ENCODE measurements at regions not wholly inside any gene's neighbourhood (a gene's known extent, or its start where the extent isn't known, plus 50 kb on each side); places are given as distances from the start of the nearest gene placed in this dataset.

- H3K4me3 Mint-ChIP-seq, result no peak overlapping the region
- H3K4me1 Mint-ChIP-seq (ENCODE audit: low read depth), result peaks cover 4% of the 10 kb centered on the region
- H3K9me3 Mint-ChIP-seq, result peaks cover 2% of the 10 kb centered on the region
- no peak overlapping the region for H3K27ac Mint-ChIP-seq
- no peaks in the 10 kb centered on the region for H3K36me3 Mint-ChIP-seq (ENCODE audit: low read depth)
- peaks cover 3% of the 10 kb centered on the region for H3K27me3 Mint-ChIP-seq (ENCODE audit: low read depth)
Observed at GRCh38 chr13:75231235-75231634, 250.7 kb downstream of the TBC1D4 start.

GRCh38 chr13:75226733-75227435 lies 255.1 kb downstream of the TBC1D4 start:
- no peak overlapping the region for H3K27ac Mint-ChIP-seq
- no peak overlapping the region for H3K4me3 Mint-ChIP-seq
- H3K4me1 Mint-ChIP-seq (ENCODE audit: low read depth), result peaks cover 4% of the 10 kb centered on the region
- peaks cover 3% of the 10 kb centered on the region for H3K27me3 Mint-ChIP-seq (ENCODE audit: low read depth)
- no peaks in the 10 kb centered on the region for H3K36me3 Mint-ChIP-seq (ENCODE audit: low read depth)
- peaks cover 2% of the 10 kb centered on the region for H3K9me3 Mint-ChIP-seq

- H3K27me3 Mint-ChIP-seq (ENCODE audit: low read depth), result peaks cover 3% of the 10 kb centered on the region
- H3K4me1 Mint-ChIP-seq (ENCODE audit: low read depth), result peaks cover 4% of the 10 kb centered on the region
- no peak overlapping the region for H3K4me3 Mint-ChIP-seq
- no peaks in the 10 kb centered on the region for H3K36me3 Mint-ChIP-seq (ENCODE audit: low read depth)
- H3K9me3 Mint-ChIP-seq, result peaks cover 2% of the 10 kb centered on the region
- no peak overlapping the region for H3K27ac Mint-ChIP-seq
Observed at GRCh38 chr13:75226092-75226491, 255.9 kb downstream of the TBC1D4 start.

DNA sequence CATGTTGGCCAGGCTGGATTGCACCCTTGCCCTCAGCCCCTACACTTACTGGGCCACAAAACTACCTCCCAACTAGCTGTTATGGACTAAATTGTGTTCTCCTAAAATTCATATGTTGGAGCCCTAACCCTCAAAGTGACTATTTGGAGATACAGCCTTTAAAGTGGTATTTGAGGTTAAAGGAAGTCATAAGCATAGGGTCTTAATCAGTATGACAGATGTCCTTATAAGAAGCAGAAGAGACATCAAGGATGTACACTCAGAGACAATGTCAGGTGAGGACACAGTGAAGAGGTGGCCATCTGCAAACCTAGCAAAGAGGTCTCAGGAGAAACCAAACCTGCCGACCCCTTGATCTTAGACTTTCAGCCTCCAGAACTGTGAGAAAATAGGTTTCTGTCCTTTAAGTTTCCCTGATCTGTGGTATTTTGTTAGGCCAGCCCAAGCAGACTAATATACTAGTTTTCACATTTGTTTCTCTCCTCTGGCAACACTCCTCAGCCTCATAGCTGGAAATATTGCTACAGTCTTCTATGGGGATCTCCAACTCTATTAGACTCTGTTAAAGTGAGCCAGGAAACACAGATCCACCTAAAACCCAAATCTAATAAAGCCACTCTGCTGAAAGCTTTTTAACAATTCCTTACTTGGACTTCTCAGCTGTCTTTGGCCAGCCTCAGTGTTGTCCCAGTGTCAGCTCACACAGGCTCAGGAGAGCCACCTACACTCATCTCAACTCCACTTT lies 256.5 kb downstream of the TBC1D4 start:
- Mint-ChIP-seq H3K4me1 (ENCODE audit: low read depth) (peaks cover 4% of the 10 kb centered on the region), H3K27me3 (ENCODE audit: low read depth) (no peaks in the 10 kb centered on the region), H3K36me3 (ENCODE audit: low read depth) (no peaks in the 10 kb centered on the region), H3K9me3 (no peaks in the 10 kb centered on the region), H3K27ac (no peak overlapping the region), H3K4me3 (no peak overlapping the region)

GRCh38 chr13:75224053-75224742 lies 257.8 kb downstream of the TBC1D4 start:
- Mint-ChIP-seq H3K27me3 (ENCODE audit: low read depth) (peaks cover 6% of the 10 kb centered on the region), H3K9me3 (no peaks in the 10 kb centered on the region), H3K4me1 (ENCODE audit: low read depth) (peaks cover 10% of the 10 kb centered on the region), H3K36me3 (ENCODE audit: low read depth) (no peaks in the 10 kb centered on the region), H3K27ac (no peak overlapping the region), H3K4me3 (no peak overlapping the region)

GRCh38 chr13:75222031-75222430 lies 259.9 kb downstream of the TBC1D4 start:
- H3K27me3 Mint-ChIP-seq (ENCODE audit: low read depth), result peaks cover 18% of the 10 kb centered on the region
- no peaks in the 10 kb centered on the region for H3K9me3 Mint-ChIP-seq
- no peaks in the 10 kb centered on the region for H3K36me3 Mint-ChIP-seq (ENCODE audit: low read depth)
- no peak overlapping the region for H3K4me3 Mint-ChIP-seq
- peaks cover 10% of the 10 kb centered on the region for H3K4me1 Mint-ChIP-seq (ENCODE audit: low read depth)
- no peak overlapping the region for H3K27ac Mint-ChIP-seq

DNA sequence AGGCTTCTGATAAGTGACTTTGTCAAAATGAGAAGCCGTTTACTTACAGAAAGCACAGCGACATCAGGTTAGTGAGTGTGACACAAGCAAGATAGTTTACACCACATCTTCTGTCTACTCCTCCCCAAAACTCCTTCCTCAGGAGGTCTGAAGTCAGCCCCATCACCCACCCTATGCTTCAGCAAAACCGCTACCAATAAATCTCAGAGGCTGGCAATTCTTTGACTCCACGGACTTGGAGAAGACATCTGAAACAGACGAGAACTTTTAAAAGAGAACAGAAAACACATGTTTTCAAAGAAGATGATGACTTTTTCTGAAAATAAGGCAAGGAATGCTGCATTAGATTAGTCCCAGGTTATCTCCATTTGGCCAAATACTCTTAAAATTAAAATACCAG lies 261.1 kb downstream of the TBC1D4 start:
- Mint-ChIP-seq H3K9me3 (no peaks in the 10 kb centered on the region), H3K4me3 (no peak overlapping the region), H3K27me3 (ENCODE audit: low read depth) (peaks cover 27% of the 10 kb centered on the region), H3K27ac (no peak overlapping the region), H3K36me3 (ENCODE audit: low read depth) (no peaks in the 10 kb centered on the region), H3K4me1 (ENCODE audit: low read depth) (peaks cover 6% of the 10 kb centered on the region)

- peaks cover 32% of the 10 kb centered on the region for H3K27me3 Mint-ChIP-seq (ENCODE audit: low read depth)
- H3K4me1 Mint-ChIP-seq (ENCODE audit: low read depth), result peaks cover 6% of the 10 kb centered on the region
- no peak overlapping the region for H3K27ac Mint-ChIP-seq
- H3K9me3 Mint-ChIP-seq, result no peaks in the 10 kb centered on the region
- H3K36me3 Mint-ChIP-seq (ENCODE audit: low read depth), result no peaks in the 10 kb centered on the region
- H3K4me3 Mint-ChIP-seq, result no peak overlapping the region
Observed at GRCh38 chr13:75220238-75220542, 261.8 kb downstream of the TBC1D4 start.

- Mint-ChIP-seq H3K4me3 (peak overlapping the region; percentile 10), H3K36me3 (ENCODE audit: low read depth) (no peaks in the 10 kb centered on the region), H3K27me3 (ENCODE audit: low read depth) (peaks cover 32% of the 10 kb centered on the region), H3K9me3 (no peaks in the 10 kb centered on the region), H3K27ac (peak overlapping the region; percentile 56), H3K4me1 (ENCODE audit: low read depth) (peaks cover 6% of the 10 kb centered on the region)
Observed at GRCh38 chr13:75219479-75220237, 262.3 kb downstream of the TBC1D4 start.

DNA sequence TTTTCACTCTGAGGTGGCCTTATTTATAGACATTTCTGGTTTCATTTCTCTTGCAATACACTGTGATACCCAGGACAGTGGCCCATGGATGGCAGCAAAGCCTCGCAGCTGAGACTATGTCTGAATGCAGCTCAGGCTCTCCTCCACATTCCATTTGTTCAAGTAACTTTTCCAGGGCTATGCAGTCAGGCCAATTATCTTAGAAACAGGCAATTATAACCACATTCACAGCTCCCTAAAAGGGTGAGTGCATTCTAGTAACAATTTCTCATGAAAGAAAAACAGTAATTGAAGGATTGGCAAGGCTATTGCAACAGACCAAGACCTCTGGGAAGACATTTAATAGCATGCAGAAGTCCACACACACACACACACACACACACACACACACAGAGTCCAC lies 264.0 kb downstream of the TBC1D4 start:
- Mint-ChIP-seq H3K36me3 (ENCODE audit: low read depth) (no peaks in the 10 kb centered on the region), H3K27ac (no peak overlapping the region), H3K4me3 (no peak overlapping the region), H3K9me3 (no peaks in the 10 kb centered on the region), H3K27me3 (ENCODE audit: low read depth) (peaks cover 32% of the 10 kb centered on the region), H3K4me1 (ENCODE audit: low read depth) (peaks cover 6% of the 10 kb centered on the region)

GRCh38 chr13:75216038-75216437 lies 265.9 kb downstream of the TBC1D4 start:
- peaks cover 32% of the 10 kb centered on the region for H3K27me3 Mint-ChIP-seq (ENCODE audit: low read depth)
- no peaks in the 10 kb centered on the region for H3K36me3 Mint-ChIP-seq (ENCODE audit: low read depth)
- H3K4me1 Mint-ChIP-seq (ENCODE audit: low read depth), result peaks cover 6% of the 10 kb centered on the region
- no peaks in the 10 kb centered on the region for H3K9me3 Mint-ChIP-seq
- H3K27ac Mint-ChIP-seq, result no peak overlapping the region
- no peak overlapping the region for H3K4me3 Mint-ChIP-seq

GRCh38 chr13:75214846-75215245 lies 267.1 kb downstream of the TBC1D4 start:
- no peak overlapping the region for H3K27ac Mint-ChIP-seq
- peaks cover 5% of the 10 kb centered on the region for H3K4me1 Mint-ChIP-seq (ENCODE audit: low read depth)
- no peak overlapping the region for H3K4me3 Mint-ChIP-seq
- H3K27me3 Mint-ChIP-seq (ENCODE audit: low read depth), result peaks cover 30% of the 10 kb centered on the region
- no peaks in the 10 kb centered on the region for H3K9me3 Mint-ChIP-seq
- H3K36me3 Mint-ChIP-seq (ENCODE audit: low read depth), result no peaks in the 10 kb centered on the region

GRCh38 chr13:75202981-75203380 lies 279.0 kb downstream of the TBC1D4 start:
- Mint-ChIP-seq H3K4me1 (ENCODE audit: low read depth) (no peaks in the 10 kb centered on the region), H3K36me3 (ENCODE audit: low read depth) (no peaks in the 10 kb centered on the region)

DNA sequence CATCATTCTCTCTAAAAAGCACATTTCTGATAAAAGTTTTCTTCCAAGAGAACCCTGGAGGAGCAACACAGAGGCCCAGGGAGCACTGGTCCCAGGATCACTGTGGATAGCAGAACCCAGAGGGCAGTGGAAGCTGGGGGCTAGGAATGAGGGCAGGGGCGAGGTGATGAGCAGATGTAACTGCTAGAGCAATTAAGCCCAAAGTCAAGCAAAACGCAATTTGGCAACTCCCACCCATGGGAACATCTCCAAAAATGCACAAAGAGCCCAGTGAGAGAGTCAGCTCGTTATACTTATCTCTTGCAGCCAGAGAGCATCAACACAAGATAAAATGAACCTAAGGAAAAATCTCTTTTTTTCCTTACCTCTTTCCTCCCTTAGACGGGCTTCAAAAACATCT lies 284.2 kb downstream of the TBC1D4 start:
- H3K27me3 Mint-ChIP-seq (ENCODE audit: low read depth), result peaks cover 10% of the 10 kb centered on the region
- no peak overlapping the region for H3K27ac Mint-ChIP-seq
- no peak overlapping the region for H3K4me3 Mint-ChIP-seq
- no peaks in the 10 kb centered on the region for H3K9me3 Mint-ChIP-seq
- H3K4me1 Mint-ChIP-seq (ENCODE audit: low read depth), result no peaks in the 10 kb centered on the region
- H3K36me3 Mint-ChIP-seq (ENCODE audit: low read depth), result no peaks in the 10 kb centered on the region

More at GRCh38 chr13:75202981-75203380, 279.0 kb downstream of the TBC1D4 start:
- Mint-ChIP-seq H3K4me3 (no peak overlapping the region), H3K27ac (no peak overlapping the region), H3K27me3 (ENCODE audit: low read depth) (peaks cover 10% of the 10 kb centered on the region), H3K9me3 (no peaks in the 10 kb centered on the region)

All from T-helper 1 cell treated with Interleukin-12 subunit alpha and Interleukin-12 subunit beta and Interleukin-4 antibody, amounts not matched to agents 30 μg/mL and 1 μg/mL, for 36 hours (primary cell).